Erythroblast (primary cell): ENCODE measurements at regions not wholly inside any gene's neighbourhood (a gene's known extent, or its start where the extent isn't known, plus 50 kb on each side); places are given as distances from the start of the nearest gene placed in this dataset.
"Not testable (repeated sequence)": the region's sequence is repeated elsewhere in the genome, so short reads cannot be mapped to it uniquely, and the experiment has no call there.

Source experiments
- GATA1 ChIP-seq: IDR thresholded peaks from 2 replicates; pipeline ENCODE4 v1.6.1; 2011; ENCODE audit warnings: low read depth, mild to moderate bottlenecking, control low read depth, low read length, moderate library complexity
- POLR2A ChIP-seq: IDR thresholded peaks from 2 replicates; pipeline ENCODE4 v1.6.1; 2011; ENCODE audit warnings: mild to moderate bottlenecking, low read length

DNA sequence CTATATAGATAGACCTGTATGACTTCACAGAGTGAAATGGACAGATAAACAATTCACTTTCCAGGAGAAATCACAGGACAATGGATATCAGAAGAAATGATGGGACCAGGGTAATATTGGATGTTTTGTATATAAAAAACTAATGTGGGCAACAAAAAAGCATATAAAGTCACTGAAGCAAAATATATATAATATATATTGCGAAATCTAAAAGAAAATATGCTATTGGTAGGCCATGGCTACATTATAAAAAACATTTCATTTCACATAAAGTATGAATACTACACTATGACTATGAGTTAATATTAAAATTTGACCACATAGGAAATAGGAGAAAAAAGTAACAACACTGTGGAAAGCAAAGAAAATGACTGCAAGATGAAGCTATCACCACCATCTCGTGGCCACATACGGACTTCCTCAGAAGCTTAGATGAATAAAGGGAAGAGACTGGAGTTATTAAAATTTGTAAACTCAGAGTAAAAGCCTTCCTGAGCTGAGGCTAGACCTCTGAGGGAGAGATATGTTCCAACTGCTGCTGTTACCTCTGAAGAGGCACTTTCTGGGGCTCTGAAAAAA lies 115.8 kb downstream of the SYT15B start:
- not testable (repeated sequence) for TF ChIP-seq POLR2A, GATA1
